ENCODE measurements at regions not wholly inside any gene's neighbourhood (a gene's known extent, or its start where the extent isn't known, plus 50 kb on each side); places are given as distances from the start of the nearest gene placed in this dataset.
A peak's percentile ranks its signal among the peaks of the same experiment; 100 is the strongest.

DNA sequence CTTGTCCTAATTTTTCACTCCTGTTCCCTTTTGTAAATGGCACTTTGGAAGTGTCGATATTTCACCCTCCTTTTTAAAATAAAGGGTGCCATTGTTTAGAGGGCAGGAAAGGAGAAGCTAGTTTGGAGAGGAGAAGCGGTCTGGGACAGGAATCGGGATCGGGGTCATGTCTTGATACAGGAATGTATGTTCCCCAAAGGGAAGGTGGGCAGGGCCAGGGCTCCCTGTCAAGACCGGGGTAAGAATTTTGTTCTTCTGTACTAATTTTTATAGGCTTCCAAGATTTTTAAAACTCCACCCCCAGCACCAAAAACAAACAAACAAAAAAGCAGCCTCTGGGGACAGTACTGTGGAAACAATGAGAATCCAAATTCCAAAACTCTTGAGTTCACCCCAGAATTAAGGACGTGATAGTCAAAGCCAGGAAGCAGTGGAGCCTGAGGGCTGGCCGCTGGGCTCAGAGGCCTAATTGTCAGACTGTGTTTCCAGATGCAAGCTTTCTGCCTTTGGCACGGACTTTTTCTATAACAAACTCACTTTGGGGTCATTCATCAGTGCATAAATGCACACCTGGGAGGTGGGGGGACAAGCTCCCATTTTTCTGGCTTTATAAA is 250.4 kb upstream of the SIX2 start:
- Histone ChIP-seq H3K9me3 (ENCODE audit: control insufficient read depth, low read length) (no peaks in the 10 kb centered on the region), H3K4me1 (ENCODE audit: control insufficient read depth, insufficient read depth, low read length) (peaks cover 10% of the 10 kb centered on the region), H3K9ac (ENCODE audit: low read length) (no peak overlapping the region), H3K4me3 (ENCODE audit: low read length) (no peak overlapping the region), H3K27me3 (replicated peaks; ENCODE audit: control insufficient read depth, insufficient read depth, low read length) (peaks cover 17% of the 10 kb centered on the region), H3K36me3 (ENCODE audit: control insufficient read depth, insufficient read depth, low read length, severe bottlenecking) (no peaks in the 10 kb centered on the region)
- DNase-seq (ENCODE audit: low read depth), result no peak

DNA sequence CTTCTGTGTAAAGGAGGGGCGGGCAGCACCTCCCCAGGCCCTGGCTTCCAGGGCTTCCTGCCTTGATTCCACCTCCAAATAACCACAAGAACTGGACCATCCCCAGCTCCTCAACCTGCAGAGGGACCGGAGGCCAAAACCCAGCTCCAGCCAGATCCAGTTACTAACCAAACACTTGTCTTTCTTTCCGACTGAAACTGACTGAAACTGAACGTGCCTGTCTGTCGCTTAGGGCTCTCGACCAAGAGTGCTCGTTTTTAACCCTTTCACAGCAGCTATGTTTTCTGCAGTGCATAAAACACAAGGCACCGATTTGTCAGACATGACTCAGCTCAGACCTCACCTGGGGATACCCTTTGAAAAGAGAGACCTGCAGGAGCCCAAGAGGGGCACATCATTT is 249.9 kb upstream of the SIX2 start:
- Histone ChIP-seq H3K4me3 (ENCODE audit: low read length) (no peak overlapping the region), H3K9me3 (ENCODE audit: control insufficient read depth, low read length) (no peaks in the 10 kb centered on the region), H3K27me3 (replicated peaks; ENCODE audit: control insufficient read depth, insufficient read depth, low read length) (peaks cover 17% of the 10 kb centered on the region), H3K9ac (ENCODE audit: low read length) (no peak overlapping the region), H3K36me3 (ENCODE audit: control insufficient read depth, insufficient read depth, low read length, severe bottlenecking) (no peaks in the 10 kb centered on the region), H3K4me1 (ENCODE audit: control insufficient read depth, insufficient read depth, low read length) (peaks cover 10% of the 10 kb centered on the region)
- no peak for DNase-seq (ENCODE audit: low read depth)

DNA sequence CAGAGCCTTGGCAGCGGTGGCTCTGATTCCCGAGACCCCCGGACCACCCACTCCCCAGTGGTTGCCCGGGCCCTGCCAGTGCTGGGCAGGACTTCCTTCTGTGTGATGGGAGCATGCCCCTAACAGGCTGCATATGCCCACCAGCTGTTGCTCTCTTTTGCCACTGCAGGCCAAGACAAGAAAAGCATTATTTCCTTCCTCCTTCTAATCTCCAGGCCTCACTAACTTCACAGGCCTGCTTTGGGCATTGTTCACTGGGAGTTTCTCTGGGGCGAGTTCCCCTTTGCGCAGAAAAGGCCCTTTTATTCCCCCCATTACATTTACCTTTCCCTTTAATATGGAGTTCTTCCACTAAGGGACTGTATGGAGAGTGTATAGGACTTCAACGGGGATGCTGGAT is 249.1 kb upstream of the SIX2 start:
- H3K36me3 ChIP-seq (ENCODE audit: control insufficient read depth, insufficient read depth, low read length, severe bottlenecking), result no peaks in the 10 kb centered on the region
- H3K27me3 ChIP-seq (replicated peaks; ENCODE audit: control insufficient read depth, insufficient read depth, low read length), result peaks cover 11% of the 10 kb centered on the region
- H3K4me1 ChIP-seq (ENCODE audit: control insufficient read depth, insufficient read depth, low read length), result peaks cover 10% of the 10 kb centered on the region
- H3K9ac ChIP-seq (ENCODE audit: low read length), result no peak overlapping the region
- no peak for DNase-seq (ENCODE audit: low read depth)
- no peak overlapping the region for H3K4me3 ChIP-seq (ENCODE audit: low read length)
- no peaks in the 10 kb centered on the region for H3K9me3 ChIP-seq (ENCODE audit: control insufficient read depth, low read length)

DNA sequence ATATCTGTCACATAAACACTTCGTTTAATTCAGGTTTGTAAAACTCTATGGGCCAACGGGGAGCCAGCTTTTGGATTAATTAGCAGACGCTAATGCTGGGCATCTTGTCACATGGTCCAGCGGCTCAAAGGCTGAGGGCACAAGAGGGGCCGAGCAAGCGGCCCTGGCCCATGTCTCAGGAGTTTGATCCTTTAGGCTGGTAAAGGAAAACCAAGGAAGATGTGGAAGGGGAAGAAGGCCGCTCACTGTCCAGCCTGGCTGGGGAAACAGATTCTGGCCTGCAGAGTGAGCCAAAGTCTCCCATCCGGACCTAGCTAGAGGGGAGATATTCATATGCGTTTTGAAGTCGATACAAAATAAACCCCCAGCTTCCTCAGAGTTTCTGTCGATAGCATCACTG is 248.6 kb upstream of the SIX2 start:
- no peaks in the 10 kb centered on the region for H3K9me3 ChIP-seq (ENCODE audit: control insufficient read depth, low read length)
- no peak overlapping the region for H3K4me3 ChIP-seq (ENCODE audit: low read length)
- H3K9ac ChIP-seq (ENCODE audit: low read length), result no peak overlapping the region
- H3K36me3 ChIP-seq (ENCODE audit: control insufficient read depth, insufficient read depth, low read length, severe bottlenecking), result no peaks in the 10 kb centered on the region
- peaks cover 10% of the 10 kb centered on the region for H3K4me1 ChIP-seq (ENCODE audit: control insufficient read depth, insufficient read depth, low read length)
- peaks cover 6% of the 10 kb centered on the region for H3K27me3 ChIP-seq (replicated peaks; ENCODE audit: control insufficient read depth, insufficient read depth, low read length)
- DNase-seq (ENCODE audit: low read depth), result no peak

GRCh38 chr2:45256867-45257641 is 247.8 kb upstream of the SIX2 start:
- Histone ChIP-seq H3K27me3 (replicated peaks; ENCODE audit: control insufficient read depth, insufficient read depth, low read length) (no peaks in the 10 kb centered on the region), H3K4me3 (ENCODE audit: low read length) (no peak overlapping the region), H3K4me1 (ENCODE audit: control insufficient read depth, insufficient read depth, low read length) (peaks cover 10% of the 10 kb centered on the region), H3K9me3 (ENCODE audit: control insufficient read depth, low read length) (no peaks in the 10 kb centered on the region), H3K36me3 (ENCODE audit: control insufficient read depth, insufficient read depth, low read length, severe bottlenecking) (no peaks in the 10 kb centered on the region), H3K9ac (ENCODE audit: low read length) (no peak overlapping the region)
- no peak for DNase-seq (ENCODE audit: low read depth)

- no peak overlapping the region for H3K4me3 ChIP-seq (ENCODE audit: low read length)
- no peaks in the 10 kb centered on the region for H3K27me3 ChIP-seq (replicated peaks; ENCODE audit: control insufficient read depth, insufficient read depth, low read length)
- H3K36me3 ChIP-seq (ENCODE audit: control insufficient read depth, insufficient read depth, low read length, severe bottlenecking), result no peaks in the 10 kb centered on the region
- H3K9ac ChIP-seq (ENCODE audit: low read length), result no peak overlapping the region
- DNase-seq (ENCODE audit: low read depth), result no peak
- no peaks in the 10 kb centered on the region for H3K9me3 ChIP-seq (ENCODE audit: control insufficient read depth, low read length)
- H3K4me1 ChIP-seq (ENCODE audit: control insufficient read depth, insufficient read depth, low read length), result peaks cover 10% of the 10 kb centered on the region
Observed at GRCh38 chr2:45256173-45256866, 247.1 kb upstream of the SIX2 start.

DNA sequence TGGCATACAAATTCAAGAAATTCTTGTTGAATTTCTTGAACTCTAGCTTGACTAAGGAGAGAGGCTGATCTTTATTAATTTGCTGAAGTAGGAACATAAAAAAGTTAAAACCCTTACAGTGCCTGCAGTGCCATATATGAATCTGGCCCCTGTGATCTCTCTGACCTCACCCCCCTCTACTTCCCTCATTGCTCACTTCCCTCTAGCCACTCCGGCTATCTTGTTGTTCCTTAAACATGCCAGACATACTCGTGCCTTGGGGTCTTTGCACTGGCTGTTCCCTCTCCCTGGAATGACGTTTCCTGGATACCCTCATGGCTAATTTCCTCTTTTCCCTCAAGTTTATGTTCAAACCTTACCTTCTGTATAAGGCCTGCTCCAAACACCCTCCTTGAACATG is 246.3 kb upstream of the SIX2 start:
- DNase-seq (ENCODE audit: low read depth), result no peak
- no peaks in the 10 kb centered on the region for H3K27me3 ChIP-seq (replicated peaks; ENCODE audit: control insufficient read depth, insufficient read depth, low read length)

DNA sequence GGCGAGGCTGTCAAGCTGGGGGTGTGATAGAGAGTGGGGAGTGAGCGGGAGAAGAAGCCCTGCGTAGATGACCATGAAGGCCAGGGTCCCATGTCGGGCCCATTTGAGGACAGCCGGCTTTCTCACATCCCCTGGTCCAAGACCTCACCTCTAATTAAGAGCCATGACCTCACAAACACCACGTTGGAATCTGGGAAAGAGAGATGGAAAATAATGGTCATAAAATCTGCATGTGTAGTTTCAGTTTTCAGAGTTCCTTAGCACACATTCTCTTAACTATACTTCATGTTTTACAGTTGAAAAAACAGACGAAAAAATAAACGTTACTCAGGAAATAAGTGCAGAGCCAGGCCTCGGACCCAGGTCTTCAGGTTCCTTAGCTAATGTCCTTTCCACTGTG is 244.8 kb upstream of the SIX2 start:
- H3K27me3 ChIP-seq (replicated peaks; ENCODE audit: control insufficient read depth, insufficient read depth, low read length), result no peaks in the 10 kb centered on the region
- no peaks in the 10 kb centered on the region for H3K9me3 ChIP-seq (ENCODE audit: control insufficient read depth, low read length)
- no peaks in the 10 kb centered on the region for H3K36me3 ChIP-seq (ENCODE audit: control insufficient read depth, insufficient read depth, low read length, severe bottlenecking)
- no peak overlapping the region for H3K9ac ChIP-seq (ENCODE audit: low read length)
- H3K4me1 ChIP-seq (ENCODE audit: control insufficient read depth, insufficient read depth, low read length), result peaks cover 5% of the 10 kb centered on the region
- DNase-seq (ENCODE audit: low read depth), result no peak
- H3K4me3 ChIP-seq (ENCODE audit: low read length), result no peak overlapping the region

More for the DNA sequence above, 246.3 kb upstream of the SIX2 start:
- peaks cover 10% of the 10 kb centered on the region for H3K4me1 ChIP-seq (ENCODE audit: control insufficient read depth, insufficient read depth, low read length)
- H3K36me3 ChIP-seq (ENCODE audit: control insufficient read depth, insufficient read depth, low read length, severe bottlenecking), result no peaks in the 10 kb centered on the region
- no peaks in the 10 kb centered on the region for H3K9me3 ChIP-seq (ENCODE audit: control insufficient read depth, low read length)
- no peak overlapping the region for H3K4me3 ChIP-seq (ENCODE audit: low read length)
- no peak overlapping the region for H3K9ac ChIP-seq (ENCODE audit: low read length)

- Histone ChIP-seq H3K9ac (ENCODE audit: low read length) (no peak overlapping the region), H3K4me3 (ENCODE audit: low read length) (no peak overlapping the region)
Observed at GRCh38 chr2:45253151-45253550, 243.9 kb upstream of the SIX2 start.

GRCh38 chr2:45250176-45250575 is 240.9 kb upstream of the SIX2 start:
- DNase-seq (ENCODE audit: low read depth), result no peak
- no peak overlapping the region for H3K9ac ChIP-seq (ENCODE audit: low read length)
- H3K27me3 ChIP-seq (replicated peaks; ENCODE audit: control insufficient read depth, insufficient read depth, low read length), result no peaks in the 10 kb centered on the region
- no peaks in the 10 kb centered on the region for H3K9me3 ChIP-seq (ENCODE audit: control insufficient read depth, low read length)
- no peaks in the 10 kb centered on the region for H3K4me1 ChIP-seq (ENCODE audit: control insufficient read depth, insufficient read depth, low read length)
- no peaks in the 10 kb centered on the region for H3K36me3 ChIP-seq (ENCODE audit: control insufficient read depth, insufficient read depth, low read length, severe bottlenecking)
- H3K4me3 ChIP-seq (ENCODE audit: low read length), result no peak overlapping the region

More at GRCh38 chr2:45253151-45253550, 243.9 kb upstream of the SIX2 start:
- peaks cover 5% of the 10 kb centered on the region for H3K4me1 ChIP-seq (ENCODE audit: control insufficient read depth, insufficient read depth, low read length)
- peak; percentile 44 for DNase-seq (ENCODE audit: low read depth)
- H3K9me3 ChIP-seq (ENCODE audit: control insufficient read depth, low read length), result no peaks in the 10 kb centered on the region
- no peaks in the 10 kb centered on the region for H3K27me3 ChIP-seq (replicated peaks; ENCODE audit: control insufficient read depth, insufficient read depth, low read length)
- H3K36me3 ChIP-seq (ENCODE audit: control insufficient read depth, insufficient read depth, low read length, severe bottlenecking), result no peaks in the 10 kb centered on the region

GRCh38 chr2:45248214-45248613 is 239.0 kb upstream of the SIX2 start:
- H3K9me3 ChIP-seq (ENCODE audit: control insufficient read depth, low read length), result no peaks in the 10 kb centered on the region
- H3K27me3 ChIP-seq (replicated peaks; ENCODE audit: control insufficient read depth, insufficient read depth, low read length), result no peaks in the 10 kb centered on the region

More at GRCh38 chr2:45248214-45248613, 239.0 kb upstream of the SIX2 start:
- H3K36me3 ChIP-seq (ENCODE audit: control insufficient read depth, insufficient read depth, low read length, severe bottlenecking), result no peaks in the 10 kb centered on the region
- H3K4me1 ChIP-seq (ENCODE audit: control insufficient read depth, insufficient read depth, low read length), result no peaks in the 10 kb centered on the region
- no peak overlapping the region for H3K4me3 ChIP-seq (ENCODE audit: low read length)
- H3K9ac ChIP-seq (ENCODE audit: low read length), result no peak overlapping the region
- DNase-seq (ENCODE audit: low read depth), result no peak
